Cardiac muscle cell (in vitro differentiated cells and primary cell): ENCODE measurements at regions not wholly inside any gene's neighbourhood (a gene's known extent, or its start where the extent isn't known, plus 50 kb on each side); places are given as distances from the start of the nearest gene placed in this dataset.
"Not testable (repeated sequence)": the region's sequence is repeated elsewhere in the genome, so short reads cannot be mapped to it uniquely, and the experiment has no call there.

Experiments used
- DNase-seq, 2 donors: peaks; one replicate each; pipeline versions ENCODE4 v3.0.0 to v3.0.0-alpha.2; 2010 to 2017; ENCODE audit warnings: low read depth in 1 of 2, low spot score in 1 of 2
- H3K27ac ChIP-seq: fragments of 200-600 bp; sonication (generic); 2 replicates; pipeline ENCODE4 v1.5.1; 2016
- H3K27me3 ChIP-seq: fragments of 200-600 bp; sonication (generic); 2 replicates; pipeline ENCODE4 v1.6.0; 2016; ENCODE audit warnings: control low read depth
- H3K36me3 ChIP-seq: fragments of 200-600 bp; sonication (generic); 2 replicates; pipeline ENCODE4 v1.5.1; 2016; ENCODE audit warnings: control low read depth
- H3K4me1 ChIP-seq: fragments of 200-600 bp; sonication (generic); 2 replicates; pipeline ENCODE4 v1.8.1; 2017; ENCODE audit warnings: low read depth, mild to moderate bottlenecking, mixed run types
- H3K4me3 ChIP-seq: fragments of 200-600 bp; sonication (generic); 2 replicates; pipeline ENCODE4 v1.5.1; 2016; ENCODE audit warnings: mild to moderate bottlenecking
- H3K9me3 ChIP-seq: fragments of 200-600 bp; sonication (generic); 2 replicates; pipeline ENCODE4 v1.5.1; 2017; ENCODE audit warnings: low read depth, mild to moderate bottlenecking, control low read depth
- TF ChIP-seq, protein P1 (sequence below): IDR thresholded peaks from 2 replicates; pipeline ENCODE4 v1.5.1; 2012; ENCODE audit warnings: low read depth, mild to moderate bottlenecking, low read length

DNA sequence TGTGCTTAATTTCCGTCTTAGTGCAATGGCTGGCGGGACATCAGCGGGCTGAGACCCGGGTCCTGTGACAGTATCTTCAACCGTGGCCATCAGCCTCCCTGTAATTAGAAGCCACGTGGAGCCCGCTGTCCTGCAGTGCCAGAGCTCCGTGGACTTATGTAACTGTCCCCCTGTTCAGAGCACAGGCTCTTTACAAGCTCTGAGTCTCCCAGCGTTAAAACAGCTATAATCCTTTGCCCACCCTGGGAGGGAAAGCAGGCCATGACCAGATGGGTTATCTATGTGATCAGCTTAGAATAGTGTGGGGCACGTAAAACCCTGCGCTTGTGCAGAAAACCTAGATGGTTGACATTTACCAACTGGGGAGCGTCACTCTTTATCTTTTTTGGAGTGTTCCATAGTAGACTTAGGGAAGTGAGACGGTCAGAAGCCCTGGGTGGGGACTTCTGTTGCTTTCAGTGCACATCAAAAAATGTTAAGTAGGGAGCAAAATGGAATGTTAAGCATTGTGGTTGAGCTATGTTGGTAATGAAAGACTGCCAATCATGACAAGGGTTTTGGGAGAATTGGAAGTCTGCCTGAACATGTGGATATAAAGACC lies 103.5 kb upstream of the CADM1 start:
- H3K9me3 ChIP-seq = no peaks in the 10 kb centered on the region
- peak overlapping the region; percentile 95 for H3K27ac ChIP-seq
- H3K27me3 ChIP-seq = no peaks in the 10 kb centered on the region
- no peaks in the 10 kb centered on the region for H3K36me3 ChIP-seq
- TF ChIP-seq, protein P1, sequence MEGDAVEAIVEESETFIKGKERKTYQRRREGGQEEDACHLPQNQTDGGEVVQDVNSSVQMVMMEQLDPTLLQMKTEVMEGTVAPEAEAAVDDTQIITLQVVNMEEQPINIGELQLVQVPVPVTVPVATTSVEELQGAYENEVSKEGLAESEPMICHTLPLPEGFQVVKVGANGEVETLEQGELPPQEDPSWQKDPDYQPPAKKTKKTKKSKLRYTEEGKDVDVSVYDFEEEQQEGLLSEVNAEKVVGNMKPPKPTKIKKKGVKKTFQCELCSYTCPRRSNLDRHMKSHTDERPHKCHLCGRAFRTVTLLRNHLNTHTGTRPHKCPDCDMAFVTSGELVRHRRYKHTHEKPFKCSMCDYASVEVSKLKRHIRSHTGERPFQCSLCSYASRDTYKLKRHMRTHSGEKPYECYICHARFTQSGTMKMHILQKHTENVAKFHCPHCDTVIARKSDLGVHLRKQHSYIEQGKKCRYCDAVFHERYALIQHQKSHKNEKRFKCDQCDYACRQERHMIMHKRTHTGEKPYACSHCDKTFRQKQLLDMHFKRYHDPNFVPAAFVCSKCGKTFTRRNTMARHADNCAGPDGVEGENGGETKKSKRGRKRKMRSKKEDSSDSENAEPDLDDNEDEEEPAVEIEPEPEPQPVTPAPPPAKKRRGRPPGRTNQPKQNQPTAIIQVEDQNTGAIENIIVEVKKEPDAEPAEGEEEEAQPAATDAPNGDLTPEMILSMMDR = no peak
- no peak overlapping the region for H3K4me3 ChIP-seq
- H3K4me1 ChIP-seq = peaks cover 45% of the 10 kb centered on the region
- DNase-seq = peak; percentile 21 to 81

DNA sequence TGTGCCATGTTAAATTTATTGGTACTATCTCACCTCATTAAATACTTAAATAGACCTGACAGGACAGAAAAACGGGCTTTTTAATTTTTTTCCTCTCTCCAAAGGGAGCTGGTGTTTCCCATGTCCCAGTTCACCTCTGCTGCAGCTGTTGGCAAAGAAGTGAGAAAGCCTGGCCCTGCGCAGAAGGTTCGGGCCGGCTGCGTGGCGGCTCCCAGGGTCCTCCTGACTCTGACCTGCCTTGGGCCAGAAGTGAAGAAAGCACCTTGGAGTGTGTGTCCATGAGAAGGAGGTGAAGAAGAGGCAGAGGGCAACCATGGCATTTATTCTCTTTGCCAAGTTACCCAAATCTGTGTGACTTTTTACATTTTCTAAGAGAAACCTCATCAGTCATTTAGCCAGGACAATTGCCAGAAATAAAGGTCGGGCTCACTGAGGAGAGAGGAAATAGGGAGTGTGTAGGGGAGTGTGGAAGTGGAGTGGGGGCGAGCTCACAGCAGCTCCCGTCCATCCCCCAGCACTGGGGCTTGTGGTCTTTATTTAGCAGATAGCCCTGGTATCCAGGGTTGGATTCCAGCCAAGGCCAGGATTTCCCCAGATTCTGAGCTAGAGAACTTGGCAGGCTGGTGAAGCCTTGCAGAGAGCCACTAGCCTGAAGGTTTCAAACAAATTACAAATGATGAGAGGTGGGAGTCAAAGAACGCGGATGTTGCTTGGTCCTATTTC lies 102.4 kb upstream of the CADM1 start:
- Histone ChIP-seq H3K4me3 (no peak overlapping the region), H3K27me3 (no peaks in the 10 kb centered on the region), H3K4me1 (peaks cover 34% of the 10 kb centered on the region), H3K27ac (peak overlapping the region; percentile 95), H3K9me3 (no peaks in the 10 kb centered on the region), H3K36me3 (no peaks in the 10 kb centered on the region)
- TF ChIP-seq, protein P1 = no peak
- peak; percentile 81 to 91 for DNase-seq

DNA sequence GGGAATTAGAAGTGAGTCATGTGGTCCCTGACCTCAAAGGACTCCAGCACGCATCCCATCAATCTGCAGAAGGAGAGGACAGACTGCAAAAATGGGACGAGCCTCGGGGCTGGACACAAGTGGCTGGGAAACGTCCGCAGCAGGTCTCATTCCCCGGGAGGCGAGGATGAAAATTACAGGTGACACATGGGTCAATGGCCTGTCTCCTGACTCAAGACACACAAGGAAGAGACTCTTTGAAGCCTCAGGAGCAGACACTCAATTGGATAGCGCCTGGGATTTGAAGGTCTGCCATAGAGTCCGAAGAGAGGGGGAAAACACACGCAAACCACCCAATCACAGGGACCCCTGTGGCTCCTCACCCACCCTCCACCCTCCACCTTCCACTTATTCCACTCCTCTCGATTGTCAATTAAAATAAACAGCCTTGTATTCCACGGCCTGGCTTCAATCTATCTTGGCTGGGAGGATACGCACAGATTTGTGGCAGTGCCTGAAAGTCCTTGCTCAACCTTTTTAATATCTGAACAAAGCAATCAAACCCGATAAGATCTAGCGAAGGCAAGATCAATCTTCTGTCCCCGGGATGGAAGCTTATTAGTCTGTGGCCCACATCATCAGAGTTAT lies 101.8 kb upstream of the CADM1 start:
- peak overlapping the region; percentile 95 for H3K27ac ChIP-seq
- no peak overlapping the region for H3K4me3 ChIP-seq
- TF ChIP-seq, protein P1 = no peak

DNA sequence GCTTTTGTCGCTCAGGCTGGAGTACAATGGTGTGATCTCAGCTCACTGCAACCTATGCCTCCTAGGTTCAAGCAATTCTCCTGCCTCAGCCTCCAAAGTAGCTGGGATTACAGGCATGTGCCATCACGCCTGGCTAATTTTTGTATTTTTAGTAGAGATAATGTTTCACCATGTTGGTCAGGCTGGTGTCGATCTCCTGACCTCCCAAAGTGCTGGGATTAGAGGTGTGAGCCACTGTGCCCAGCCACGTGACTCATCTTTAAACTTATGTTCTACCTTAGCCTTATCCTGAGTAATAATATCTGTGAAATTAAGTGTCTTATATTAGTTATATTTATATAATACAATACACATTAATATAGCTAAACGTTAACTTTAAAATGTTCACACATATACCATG lies 101.2 kb upstream of the CADM1 start:
- Histone ChIP-seq H3K27ac (peak overlapping the region; percentile 95), H3K4me1 (peaks cover 31% of the 10 kb centered on the region)
- DNase-seq, H3K27me3 ChIP-seq, H3K4me3 ChIP-seq, H3K36me3 ChIP-seq, H3K9me3 ChIP-seq: not testable (repeated sequence)

More for the DNA sequence above, 101.8 kb upstream of the CADM1 start:
- Histone ChIP-seq H3K9me3 (no peaks in the 10 kb centered on the region), H3K36me3 (no peaks in the 10 kb centered on the region), H3K27me3 (no peaks in the 10 kb centered on the region), H3K4me1 (peaks cover 31% of the 10 kb centered on the region)
- DNase-seq = no peak

DNA sequence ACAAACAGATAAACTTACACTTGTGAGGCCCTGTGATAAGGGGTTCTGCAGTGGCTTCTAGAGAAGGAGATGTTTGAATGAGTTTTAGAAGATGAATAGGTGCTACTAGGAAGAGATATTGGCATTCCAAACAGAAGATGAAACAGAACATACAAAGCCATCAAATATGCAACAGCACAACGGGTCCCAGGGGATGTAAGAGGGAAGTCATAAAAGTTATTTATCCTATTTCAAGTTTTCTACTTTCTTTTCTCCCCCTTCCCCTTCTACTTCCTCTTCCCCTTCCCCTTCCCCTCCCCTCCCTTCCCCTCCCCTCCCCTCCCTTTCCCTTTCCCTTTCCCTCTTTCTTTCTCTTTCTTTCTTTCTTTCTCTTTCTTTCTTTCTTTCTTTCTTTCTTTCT lies 94.9 kb upstream of the CADM1 start:
- no peak for DNase-seq
- Histone ChIP-seq H3K4me1 (no peaks in the 10 kb centered on the region), H3K4me3 (no peak overlapping the region), H3K9me3 (no peaks in the 10 kb centered on the region), H3K27me3 (no peaks in the 10 kb centered on the region), H3K27ac (no peak overlapping the region), H3K36me3 (no peaks in the 10 kb centered on the region)
- TF ChIP-seq, protein P1 = no peak
